Thyroid gland (tissue), 4 donors: ENCODE measurements at regions not wholly inside any gene's neighbourhood (a gene's known extent, or its start where the extent isn't known, plus 50 kb on each side); places are given as distances from the start of the nearest gene placed in this dataset.

Source experiments
- DNase-seq, 2 donors: peaks; one replicate each; pipeline ENCODE4 v3.0.0-alpha.2; 2019
- H3K27ac ChIP-seq, 3 donors: fragments of 200-600 bp; sonication (generic); 1 replicate in 2 of 3; 2 replicates in 1 of 3; pipeline ENCODE4 v1.5.1; 2016 to 2019; ENCODE audit warnings: mild to moderate bottlenecking in 1 of 3, moderate library complexity in 1 of 3
- H3K27me3 ChIP-seq: fragments of 200-600 bp; sonication (generic); one replicate; pipeline ENCODE4 v1.5.1; 2019
- H3K36me3 ChIP-seq, 2 donors: fragments of 200-600 bp; sonication (generic); one replicate each; pipeline ENCODE4 v1.5.1; 2016 to 2019
- H3K4me1 ChIP-seq, 2 donors: fragments of 200-600 bp; sonication (generic); one replicate each; pipeline ENCODE4 v1.5.1; 2017 to 2019
- H3K4me3 ChIP-seq, 3 donors: fragments of 200-600 bp; sonication (generic); replicated peaks in 1 of 3; 1 replicate in 2 of 3; 2 replicates in 1 of 3; pipeline ENCODE4 v1.5.1; 2016; ENCODE audit warnings: mild to moderate bottlenecking in 1 of 3
- H3K9me3 ChIP-seq: fragments of 200-600 bp; sonication (generic); one replicate; pipeline ENCODE4 v1.5.1; 2017
- CTCF ChIP-seq, 6 experiments: fragments of 200-600 bp in 3 of 6; fragments of 450-650 bp in 3 of 6; sonication (generic) in 3 of 6; IDR thresholded peaks; one replicate each; pipeline ENCODE4 v1.5.1; 2016 to 2019; ENCODE audit warnings: antibody characterized with exemption in 6 of 6, mild to moderate bottlenecking in 2 of 6, inconsistent platforms in 1 of 6, moderate library complexity in 1 of 6
- POLR2A ChIP-seq, 2 donors: fragments of 450-650 bp; IDR thresholded peaks; one replicate each; pipeline ENCODE4 v1.6.1; 2017; ENCODE audit warnings: antibody characterized with exemption in 2 of 2, mild to moderate bottlenecking in 2 of 2, moderate library complexity in 1 of 2
- WGBS, 2 donors: methylation state at CpG; one replicate each; pipeline ENCODE4 v1.1.5; 2017; 5-methylcytosine and 5-hydroxymethylcytosine counted together
- intact Hi-C: fragments of 100-400 bp; cut with DNase I; formaldehyde crosslinking; loops from one replicate; pipeline ENCODE4 v1.15.1; 2023

- Histone ChIP-seq H3K4me1 (no peaks in the 10 kb centered on the region), H3K9me3 (no peaks in the 10 kb centered on the region), H3K27ac (no peak overlapping the region), H3K36me3 (no peaks in the 10 kb centered on the region), H3K4me3 (no peak overlapping the region), H3K27me3 (no peaks in the 10 kb centered on the region)
- TF ChIP-seq CTCF (IDR thresholded peaks at IDR 0.05) (no peak), POLR2A (IDR thresholded peaks at IDR 0.05) (no peak)
- intact Hi-C loops = no loop called here
- no peak for DNase-seq
Measured at GRCh38 chr5:60274747-60275146, 381.2 kb upstream of the PDE4D start.

GRCh38 chr5:60271517-60271916 is 378.0 kb upstream of the PDE4D start:
- Histone ChIP-seq H3K27ac (no peak overlapping the region), H3K27me3 (no peaks in the 10 kb centered on the region), H3K36me3 (no peaks in the 10 kb centered on the region), H3K9me3 (no peaks in the 10 kb centered on the region), H3K4me3 (no peak overlapping the region), H3K4me1 (no peaks in the 10 kb centered on the region)
- intact Hi-C loops = no loop called here
- TF ChIP-seq POLR2A (IDR thresholded peaks at IDR 0.05) (no peak), CTCF (IDR thresholded peaks at IDR 0.05) (no peak)
- no peak for DNase-seq
- WGBS, 2 donors = 67 to 85% methylated on average over 2 of the region's 2 CpGs

- WGBS, 2 donors = 89 to 91% methylated on average over 3 of the region's 3 CpGs
- no peak for TF ChIP-seq CTCF (IDR thresholded peaks at IDR 0.05)
- no peak for TF ChIP-seq POLR2A (IDR thresholded peaks at IDR 0.05)
- H3K4me3 ChIP-seq = no peak overlapping the region
- DNase-seq = no peak
- H3K27me3 ChIP-seq = no peaks in the 10 kb centered on the region
- intact Hi-C loops = no loop called here
- no peaks in the 10 kb centered on the region for H3K9me3 ChIP-seq
- no peak overlapping the region for H3K27ac ChIP-seq
- no peaks in the 10 kb centered on the region for H3K4me1 ChIP-seq
- no peaks in the 10 kb centered on the region for H3K36me3 ChIP-seq
Measured at GRCh38 chr5:60267907-60268306, 374.4 kb upstream of the PDE4D start.

GRCh38 chr5:60263346-60263745 is 369.8 kb upstream of the PDE4D start:
- intact Hi-C loops = no loop called here
- Histone ChIP-seq H3K4me3 (no peak overlapping the region), H3K36me3 (no peaks in the 10 kb centered on the region), H3K4me1 (no peaks in the 10 kb centered on the region), H3K27ac (no peak overlapping the region), H3K9me3 (no peaks in the 10 kb centered on the region), H3K27me3 (no peaks in the 10 kb centered on the region)
- DNase-seq = no peak
- no peak for TF ChIP-seq POLR2A (IDR thresholded peaks at IDR 0.05)
- TF ChIP-seq CTCF (IDR thresholded peaks at IDR 0.05) = no peak
- 82 to 85% methylated on average over 5 of the region's 5 CpGs for WGBS, 2 donors

- 84 to 85% methylated on average over 6 of the region's 6 CpGs for WGBS, 2 donors
- Histone ChIP-seq H3K36me3 (no peaks in the 10 kb centered on the region), H3K4me1 (no peaks in the 10 kb centered on the region), H3K9me3 (no peaks in the 10 kb centered on the region), H3K27me3 (no peaks in the 10 kb centered on the region), H3K27ac (no peak overlapping the region), H3K4me3 (no peak overlapping the region)
- intact Hi-C loops = no loop called here
- DNase-seq = no peak
- TF ChIP-seq CTCF (IDR thresholded peaks at IDR 0.05) (no peak), POLR2A (IDR thresholded peaks at IDR 0.05) (no peak)
Measured at GRCh38 chr5:60262576-60263295, 369.2 kb upstream of the PDE4D start.
